ENCODE measurements at regions not wholly inside any gene's neighbourhood (a gene's known extent, or its start where the extent isn't known, plus 50 kb on each side); places are given as distances from the start of the nearest gene placed in this dataset.
"Not testable (repeated sequence)": the region's sequence is repeated elsewhere in the genome, so short reads cannot be mapped to it uniquely, and the experiment has no call there.

DNA sequence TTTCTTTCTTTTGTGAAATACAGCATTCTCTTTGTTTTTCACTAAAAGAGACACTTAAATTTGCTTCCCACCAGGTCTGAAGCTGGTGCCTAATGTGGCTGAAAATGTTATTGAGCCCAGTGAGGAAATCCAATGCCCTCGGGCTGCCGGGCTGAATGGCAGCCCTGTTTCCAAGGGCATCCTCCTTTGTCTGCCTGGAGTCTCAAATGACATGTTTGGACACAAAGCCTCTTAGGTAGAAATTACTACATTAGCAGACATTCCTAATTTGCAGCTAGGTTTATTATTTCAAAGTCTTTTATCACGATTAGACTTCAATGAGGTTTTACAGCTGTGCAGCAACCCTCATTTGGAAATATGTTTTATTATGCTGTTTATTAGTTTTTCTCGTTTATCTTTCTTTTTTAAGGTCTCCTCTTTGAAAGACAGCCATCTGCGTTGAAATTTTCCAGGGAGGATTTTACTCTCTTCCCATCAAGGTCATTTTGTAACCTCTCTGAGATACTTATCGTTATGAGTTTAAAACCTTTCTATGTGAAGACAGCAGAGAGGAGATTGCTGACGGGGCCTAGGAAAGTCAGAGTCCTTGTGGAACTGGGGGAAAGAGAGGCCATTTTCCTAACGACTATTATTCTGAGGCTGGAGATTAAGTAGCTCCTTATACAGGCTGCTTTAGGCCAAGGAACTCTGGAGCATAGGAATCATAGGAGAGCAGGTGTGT, 59.0 kb upstream of the ZNF532 start:
- no peak for DNase-seq (ENCODE audit: low spot score)

DNA sequence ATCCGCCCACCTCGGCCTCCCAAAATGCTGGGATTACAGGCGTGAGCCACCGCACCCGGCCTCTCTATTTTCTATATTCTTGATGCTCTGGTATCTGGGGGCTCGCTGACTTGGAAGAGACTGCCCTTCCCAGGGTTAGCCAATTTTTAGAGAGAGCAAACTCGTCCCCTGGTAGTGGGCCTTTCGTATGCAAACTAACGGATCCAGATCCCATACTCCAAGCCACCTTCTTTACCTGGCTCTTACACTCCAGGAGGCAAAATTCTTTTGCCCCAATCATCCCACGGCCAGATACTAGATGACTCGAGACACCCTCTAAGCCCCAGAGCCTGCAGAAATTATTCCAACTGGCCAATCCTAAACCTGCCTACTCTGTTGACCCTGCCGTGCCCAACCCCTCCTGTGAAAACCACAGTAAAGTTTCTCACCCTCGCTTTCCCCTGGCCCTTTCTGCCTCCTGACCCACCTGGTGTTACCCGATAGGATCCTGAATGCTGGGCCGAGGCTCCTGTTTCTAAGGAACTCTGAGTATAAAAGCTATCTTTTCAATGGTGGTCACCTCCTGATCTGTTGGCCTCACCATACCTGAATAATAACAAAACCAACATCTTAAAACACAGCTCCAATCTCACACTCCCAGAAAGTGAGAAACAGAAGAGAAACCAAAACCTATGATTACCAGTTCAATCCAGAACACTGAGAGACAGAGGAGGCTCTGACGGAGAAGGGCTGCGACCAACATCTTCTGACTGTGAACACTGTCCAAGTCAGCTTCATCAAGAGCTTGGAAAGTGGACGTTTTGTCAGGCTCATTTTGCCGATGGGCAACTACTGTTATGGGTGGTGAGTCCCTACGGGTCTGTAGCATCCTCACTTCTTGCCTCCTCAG, 57.6 kb upstream of the ZNF532 start:
- DNase-seq (ENCODE audit: low spot score), result peak; percentile 25

DNA sequence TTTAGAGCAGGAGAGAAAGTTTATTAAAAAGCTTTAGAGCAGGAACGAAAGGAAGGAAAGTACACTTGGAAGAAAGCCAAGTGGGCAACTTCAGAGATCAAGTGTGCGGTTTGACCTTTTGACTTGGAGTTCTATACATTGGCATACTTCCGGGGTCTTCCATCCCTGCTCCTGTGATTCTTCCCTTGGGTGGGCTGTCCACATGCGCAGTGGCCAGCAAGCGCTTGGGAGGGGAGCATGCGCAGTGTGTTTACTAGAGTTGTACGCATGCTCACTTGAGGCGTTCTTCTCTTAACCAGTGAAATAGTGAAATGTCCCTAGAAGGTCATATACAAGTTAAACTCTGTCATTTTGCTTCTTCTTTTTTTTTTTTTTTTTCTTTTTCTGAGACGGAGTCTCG, 56.9 kb upstream of the ZNF532 start:
- no peak for DNase-seq (ENCODE audit: low spot score)

DNA sequence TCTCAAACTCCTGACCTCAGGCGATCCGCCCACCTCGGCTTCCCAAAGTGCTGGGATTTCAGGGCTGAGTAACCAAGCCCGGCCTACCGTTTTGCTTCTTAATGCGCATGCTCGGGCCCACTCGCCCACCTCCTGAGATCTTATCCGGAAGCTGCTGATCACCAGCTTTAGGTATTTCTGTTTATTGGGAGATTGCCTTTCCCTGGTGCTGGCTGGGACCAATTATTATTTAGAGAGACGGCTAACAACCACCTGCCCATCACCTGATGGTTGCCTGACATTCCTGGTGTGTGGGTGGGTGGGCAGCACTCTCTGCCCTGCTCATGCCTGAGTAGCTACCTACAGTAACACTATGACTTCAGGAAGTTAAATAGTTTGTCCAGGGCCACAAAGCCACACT, 56.3 kb upstream of the ZNF532 start:
- no peak for DNase-seq (ENCODE audit: low spot score)

DNA sequence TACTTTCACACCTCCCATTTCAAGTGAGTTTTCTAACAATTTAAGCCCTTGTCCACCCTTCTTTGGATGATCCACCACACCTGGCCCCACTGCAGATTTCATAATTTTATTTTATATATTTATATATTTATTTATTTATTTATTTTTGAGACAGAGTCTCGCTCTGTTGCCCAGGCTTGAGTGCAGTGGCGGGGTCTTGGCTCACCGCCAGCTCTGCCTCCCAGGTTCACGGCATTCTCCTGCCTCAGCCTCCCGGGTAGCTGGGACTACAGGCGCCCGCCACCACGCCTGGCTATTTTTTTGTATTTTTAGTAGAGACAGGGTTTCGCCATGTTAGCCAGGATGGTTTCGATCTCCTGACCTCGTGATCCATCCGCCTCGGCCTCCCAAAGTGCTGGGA, 52.8 kb upstream of the ZNF532 start:
- not testable (repeated sequence) for DNase-seq (ENCODE audit: low spot score)

DNA sequence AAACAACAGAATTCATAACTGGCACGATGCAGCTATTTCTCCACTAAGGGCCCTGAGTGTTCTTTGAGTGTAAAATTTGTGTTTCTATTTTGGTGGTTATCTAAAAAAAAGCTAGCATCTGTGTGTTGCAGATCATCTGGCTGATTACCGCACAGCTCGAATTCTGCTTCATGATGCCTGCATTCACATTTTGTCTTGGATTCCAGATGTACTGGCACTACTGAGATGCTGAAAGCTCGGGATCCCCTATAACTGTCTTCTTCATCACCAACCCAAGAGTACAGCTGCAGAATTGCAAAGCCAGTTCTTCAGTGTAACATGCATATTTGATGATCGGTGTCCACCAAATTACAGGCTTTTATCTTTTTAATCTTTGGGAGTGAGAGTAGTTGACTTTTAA, 51.6 kb upstream of the ZNF532 start:
- DNase-seq (ENCODE audit: low spot score), result no peak

DNA sequence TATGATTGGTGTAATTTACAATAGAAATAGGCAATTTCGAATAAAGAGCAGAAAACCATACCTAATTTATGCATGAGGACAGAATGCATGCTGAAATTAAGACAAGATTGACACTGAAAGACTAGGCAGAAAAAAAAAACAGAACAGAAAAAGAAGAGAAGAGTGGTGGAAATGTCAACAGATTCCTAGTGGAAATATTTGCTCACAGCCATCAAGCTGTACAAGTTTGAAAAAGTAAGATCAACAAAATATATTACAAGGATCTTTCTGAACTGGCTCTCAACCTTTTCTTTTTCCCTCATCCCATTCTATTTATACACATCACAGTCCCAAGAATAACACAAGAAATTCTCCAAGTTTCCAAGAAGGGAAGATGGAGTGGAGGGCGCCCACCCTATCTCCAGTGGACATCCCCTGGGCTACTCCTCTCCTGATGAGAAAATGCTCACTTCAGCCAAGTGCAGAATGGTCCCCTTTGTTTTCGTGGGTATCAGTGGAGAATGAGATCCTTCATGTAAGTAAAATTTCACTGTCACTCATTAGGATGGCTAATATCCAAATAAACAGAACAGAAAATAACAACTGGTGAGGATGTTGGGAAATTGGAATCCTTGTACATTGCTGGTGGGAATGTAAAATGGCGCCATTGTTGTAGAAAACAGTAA, 51.0 kb upstream of the ZNF532 start:
- DNase-seq (ENCODE audit: low spot score), result no peak

DNA sequence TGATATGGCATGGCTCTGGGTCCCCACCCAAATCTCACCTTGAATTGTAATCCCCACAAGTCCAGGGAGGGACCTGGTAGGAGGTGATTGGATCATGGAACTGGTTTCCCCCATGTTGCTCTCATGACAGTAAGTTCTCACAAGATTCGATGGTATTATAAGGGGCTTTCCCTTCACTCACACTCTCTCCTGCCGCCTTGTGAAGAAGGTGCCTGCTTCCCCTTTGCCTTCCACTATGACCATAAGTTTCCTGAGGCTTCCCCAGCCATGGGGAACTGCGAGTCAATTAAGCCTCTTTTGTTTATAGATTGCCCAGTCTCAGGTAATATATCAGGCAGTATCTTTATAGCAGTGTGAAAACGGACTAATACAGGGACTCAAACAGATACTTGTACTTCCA, 50.4 kb upstream of the ZNF532 start:
- no peak for DNase-seq (ENCODE audit: low spot score)

Data from activated CD4-positive, alpha-beta T cell treated with anti-CD3 and anti-CD28 coated beads, Interleukin-2, Interleukin-4, amounts not matched to agents 100 ng/mL and 50 ng/mL, durations not matched to agents 16 hours and 8 hours (primary cell).